SK-N-SH treated with all-trans-retinoic acid at 6 μM for 48 hours (cell line): ENCODE measurements at regions not wholly inside any gene's neighbourhood (a gene's known extent, or its start where the extent isn't known, plus 50 kb on each side); places are given as distances from the start of the nearest gene placed in this dataset.

Source experiments
- OSR1 ChIP-seq: fragments of 250-450 bp; sonication (Bioruptor Pico); IDR thresholded peaks from 2 replicates; pipeline ENCODE4 v1.8.0; 2022; ENCODE audit warnings: moderate library complexity, mild to moderate bottlenecking, inconsistent platforms
- ZFP3 ChIP-seq: fragments of 250-450 bp; sonication (Bioruptor Pico); IDR thresholded peaks from 2 replicates; pipeline ENCODE4 v1.5.0; 2020; ENCODE audit warnings: mild to moderate bottlenecking, moderate library complexity
- TF ChIP-seq, protein P1 (sequence below): fragments of 250-450 bp; sonication (Bioruptor Pico); IDR thresholded peaks from 2 replicates; pipeline ENCODE4 v1.8.0; 2020; ENCODE audit warnings: mild to moderate bottlenecking, moderate library complexity, borderline replicate concordance

DNA sequence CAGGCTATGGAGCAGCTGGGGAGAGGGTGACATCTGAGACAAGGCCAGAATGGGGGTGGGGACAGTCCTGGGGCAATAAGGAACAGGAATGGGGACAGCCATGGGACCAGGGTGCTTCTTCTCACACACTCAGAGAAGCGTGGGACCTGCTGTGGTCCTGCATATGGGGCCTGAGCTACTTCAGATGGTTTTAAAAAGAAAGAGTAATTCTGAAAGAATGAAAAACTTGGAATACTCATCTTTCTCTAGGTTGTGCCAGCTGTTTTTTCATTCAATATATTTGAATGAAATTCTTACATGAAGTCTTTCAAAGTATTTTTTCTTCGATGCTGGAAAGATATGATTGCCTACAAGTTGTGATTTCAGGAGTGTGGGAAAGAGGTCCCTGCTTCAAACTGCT is 227.5 kb upstream of the APCDD1 start:
- TF ChIP-seq OSR1 (CRISPR knock-in tag) (no peak), ZFP3 (CRISPR knock-in tag) (no peak)
- TF ChIP-seq, protein P1, sequence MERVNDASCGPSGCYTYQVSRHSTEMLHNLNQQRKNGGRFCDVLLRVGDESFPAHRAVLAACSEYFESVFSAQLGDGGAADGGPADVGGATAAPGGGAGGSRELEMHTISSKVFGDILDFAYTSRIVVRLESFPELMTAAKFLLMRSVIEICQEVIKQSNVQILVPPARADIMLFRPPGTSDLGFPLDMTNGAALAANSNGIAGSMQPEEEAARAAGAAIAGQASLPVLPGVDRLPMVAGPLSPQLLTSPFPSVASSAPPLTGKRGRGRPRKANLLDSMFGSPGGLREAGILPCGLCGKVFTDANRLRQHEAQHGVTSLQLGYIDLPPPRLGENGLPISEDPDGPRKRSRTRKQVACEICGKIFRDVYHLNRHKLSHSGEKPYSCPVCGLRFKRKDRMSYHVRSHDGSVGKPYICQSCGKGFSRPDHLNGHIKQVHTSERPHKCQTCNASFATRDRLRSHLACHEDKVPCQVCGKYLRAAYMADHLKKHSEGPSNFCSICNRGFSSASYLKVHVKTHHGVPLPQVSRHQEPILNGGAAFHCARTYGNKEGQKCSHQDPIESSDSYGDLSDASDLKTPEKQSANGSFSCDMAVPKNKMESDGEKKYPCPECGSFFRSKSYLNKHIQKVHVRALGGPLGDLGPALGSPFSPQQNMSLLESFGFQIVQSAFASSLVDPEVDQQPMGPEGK (CRISPR knock-in tag): no peak
